ENCODE measurements at regions not wholly inside any gene's neighbourhood (a gene's known extent, or its start where the extent isn't known, plus 50 kb on each side); places are given as distances from the start of the nearest gene placed in this dataset.
A peak's percentile ranks its signal among the peaks of the same experiment; 100 is the strongest.

DNA sequence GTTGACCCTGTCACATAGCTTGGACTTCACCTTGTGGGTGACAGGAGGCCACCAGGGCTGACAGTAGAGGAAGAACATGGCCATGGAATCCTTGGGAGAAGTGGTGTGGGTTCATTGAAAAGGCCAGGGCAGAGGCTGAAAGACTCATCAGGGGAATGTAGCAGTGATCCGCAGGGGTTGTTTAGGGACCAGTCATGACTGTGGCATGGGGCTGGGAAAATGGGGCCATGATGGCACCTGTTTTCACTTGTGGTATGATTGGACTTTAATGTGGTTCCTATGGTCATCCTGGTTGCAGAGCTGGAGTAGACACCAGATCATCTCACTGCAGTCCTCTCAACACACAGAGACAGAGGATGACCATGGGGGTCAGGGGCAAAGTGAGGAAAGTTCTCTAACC lies 66.7 kb upstream of the MYEOV start:
- Mint-ChIP-seq H3K36me3 (peaks cover 0 to 28% (median 11%) of the 10 kb centered on the region in 3 donors), H3K27me3 (peaks cover 8 to 33% (median 21%) of the 10 kb centered on the region in 5 donors), H3K27ac (no peak overlapping the region), H3K4me3 (no peak overlapping the region), H3K4me1 (no peaks in the 10 kb centered on the region), H3K9me3 (peaks cover 5 to 36% (median 16%) of the 10 kb centered on the region in 9 donors)
- DNase-seq = peak in 1 of 10 donors; percentile 11
- POLR2A ChIA-PET = no interaction called here
- no peak for ATAC-seq

GRCh38 chr11:69229511-69229910 lies 64.4 kb upstream of the MYEOV start:
- Mint-ChIP-seq H3K27me3 (peaks cover 8 to 33% (median 22%) of the 10 kb centered on the region in 5 donors), H3K4me3 (no peak overlapping the region), H3K4me1 (no peaks in the 10 kb centered on the region), H3K36me3 (peaks cover 0 to 28% (median 11%) of the 10 kb centered on the region in 3 donors), H3K27ac (no peak overlapping the region), H3K9me3 (peaks cover 5 to 36% (median 16%) of the 10 kb centered on the region in 9 donors)
- DNase-seq (peak in 1 of 10 donors; percentile 11), ATAC-seq (no peak)
- POLR2A ChIA-PET = no interaction called here

DNA sequence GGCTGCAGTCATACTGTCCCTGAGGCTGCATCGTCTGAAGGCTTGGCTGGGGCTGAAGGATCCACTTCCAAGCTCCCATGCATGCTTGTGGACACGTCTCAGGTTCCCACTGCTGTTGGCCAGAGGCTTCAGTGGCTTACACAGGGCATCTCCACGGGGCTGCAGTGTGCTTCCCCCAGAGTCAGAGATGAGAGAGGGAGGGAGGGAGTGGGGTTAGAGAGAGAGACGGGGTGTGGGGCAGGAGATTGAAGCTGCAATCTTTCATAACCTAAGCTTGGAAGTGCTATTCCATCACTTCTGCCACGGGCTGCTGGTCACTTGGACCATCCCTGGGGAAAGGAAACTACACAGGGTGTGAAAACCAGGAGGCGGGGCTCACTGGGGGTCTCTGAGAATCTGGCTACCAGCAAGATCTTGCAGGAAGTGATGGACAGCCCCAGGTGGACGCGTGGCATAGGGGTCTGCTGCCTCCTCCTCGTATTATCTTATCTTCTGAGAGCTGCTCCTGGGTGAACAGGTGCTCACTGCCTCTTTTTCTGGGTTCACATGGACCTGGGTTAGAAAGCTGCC lies 63.0 kb upstream of the MYEOV start:
- DNase-seq = peak in 1 of 10 donors; percentile 7
- Mint-ChIP-seq H3K27ac (no peak overlapping the region), H3K27me3 (peaks cover 8 to 31% (median 21%) of the 10 kb centered on the region in 5 donors), H3K9me3 (peaks cover 5 to 22% (median 14%) of the 10 kb centered on the region in 9 donors), H3K36me3 (peaks cover 0 to 16% (median 8%) of the 10 kb centered on the region in 3 donors), H3K4me3 (no peak overlapping the region), H3K4me1 (no peaks in the 10 kb centered on the region)
- no peak for ATAC-seq
- POLR2A ChIA-PET = no interaction called here

- Mint-ChIP-seq H3K27ac (no peak overlapping the region), H3K4me3 (no peak overlapping the region), H3K27me3 (peaks cover 3 to 25% (median 17%) of the 10 kb centered on the region in 5 donors), H3K9me3 (peaks cover 0 to 16% (median 9%) of the 10 kb centered on the region in 9 donors), H3K4me1 (no peaks in the 10 kb centered on the region), H3K36me3 (peaks cover 0 to 10% (median 4%) of the 10 kb centered on the region in 3 donors)
- POLR2A ChIA-PET = no interaction called here
- ATAC-seq = no peak
- DNase-seq = no peak
These were observed 62.4 kb upstream of the MYEOV start for GRCh38 chr11:69231466-69232018.

DNA sequence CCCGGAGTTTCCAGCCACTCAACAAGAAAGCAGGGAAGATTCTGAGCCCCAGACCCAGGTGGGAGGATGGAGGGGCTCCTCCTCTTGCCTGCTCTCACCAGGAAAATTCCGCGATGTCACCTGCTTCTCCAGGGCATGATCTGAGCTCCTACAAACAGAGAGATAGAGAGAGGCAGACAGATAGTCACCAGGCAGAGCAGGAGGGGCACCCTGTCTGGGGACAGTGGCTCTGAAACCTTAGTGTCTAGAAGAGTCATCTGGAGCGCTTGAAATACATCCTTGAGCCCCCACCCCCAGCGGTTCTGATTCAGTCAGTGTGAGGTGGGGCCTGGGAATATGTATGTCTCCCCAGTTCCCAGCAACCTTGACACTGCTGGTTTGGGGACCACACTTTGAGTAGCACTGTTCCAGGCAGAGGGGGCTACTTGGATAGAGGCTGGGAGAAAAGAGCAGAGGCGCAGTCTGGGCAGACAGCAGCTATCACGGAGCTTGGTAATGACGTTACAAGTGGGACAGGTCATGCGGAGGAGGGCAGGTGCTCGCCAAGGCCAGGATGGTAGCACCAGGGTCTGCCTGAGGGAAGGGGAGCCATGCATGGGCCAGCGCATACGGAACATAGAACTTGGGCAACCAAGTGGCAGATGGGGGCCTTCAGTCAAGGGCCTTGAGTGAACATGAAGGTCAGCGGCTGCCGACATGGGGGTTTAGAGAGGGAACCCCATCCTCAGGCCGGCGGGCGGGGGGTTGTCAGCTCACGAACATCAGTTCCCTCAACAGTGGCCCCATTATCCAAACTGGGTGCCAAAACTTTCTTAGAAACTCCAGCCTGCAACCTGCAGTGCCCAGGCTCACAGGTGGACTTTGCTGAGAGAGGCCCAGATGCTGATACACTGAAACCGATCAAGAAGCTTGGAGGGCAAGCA lies 60.9 kb upstream of the MYEOV start:
- ATAC-seq (no peak), DNase-seq (peak in 1 of 10 donors; percentile 16)
- H3K27me3 Mint-ChIP-seq = peaks cover 0 to 14% (median 7%) of the 10 kb centered on the region in 5 donors
- peak overlapping the region in 1 of 10 donors; percentile 0 for H3K27ac Mint-ChIP-seq
- no peak overlapping the region for H3K4me3 Mint-ChIP-seq
- peaks cover 0 to 4% (median 0%) of the 10 kb centered on the region in 3 donors for H3K36me3 Mint-ChIP-seq
- POLR2A ChIA-PET = no interaction called here
- no peaks in the 10 kb centered on the region for H3K4me1 Mint-ChIP-seq
- H3K9me3 Mint-ChIP-seq = peaks cover 0 to 3% (median 0%) of the 10 kb centered on the region in 9 donors

DNA sequence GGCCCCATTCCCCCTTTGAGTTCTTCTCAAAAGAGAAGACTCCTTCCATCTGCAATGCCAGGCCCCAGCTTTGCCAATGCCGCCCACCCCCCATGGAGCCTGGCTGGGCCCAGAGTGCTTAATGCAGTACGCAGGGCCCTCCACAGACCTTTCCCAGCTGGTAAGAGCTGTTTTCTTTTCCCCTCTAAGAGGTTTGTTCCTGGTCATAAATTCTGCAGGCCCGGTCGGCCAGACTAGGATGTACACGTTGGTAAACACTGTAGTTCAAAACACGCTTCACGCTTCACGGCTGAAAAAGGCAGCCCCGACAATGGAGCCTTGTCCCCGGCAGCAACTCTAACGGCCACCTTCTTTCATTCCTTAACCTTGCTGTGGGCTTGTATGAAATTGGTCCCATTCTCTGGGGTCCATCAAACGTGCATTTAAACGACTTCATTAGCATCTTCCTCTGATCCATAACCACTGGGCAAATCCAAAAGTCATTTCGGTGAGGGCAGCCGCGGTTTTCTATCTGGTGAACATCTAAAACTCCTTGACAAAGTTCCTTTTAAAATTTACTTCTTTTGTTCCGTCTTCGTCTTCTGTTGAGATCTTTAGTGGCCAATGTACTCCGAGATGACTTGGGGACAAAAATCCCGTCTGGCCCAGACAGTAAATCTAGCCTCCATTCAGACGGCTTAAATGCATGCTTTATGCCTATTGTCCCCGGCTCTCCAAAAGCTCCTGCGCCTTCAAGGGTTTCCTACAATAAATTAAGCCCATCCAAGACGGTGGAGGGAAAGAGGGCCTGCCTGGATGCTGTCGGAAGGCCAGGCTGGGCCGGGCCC lies 60.0 kb upstream of the MYEOV start:
- peaks cover 0 to 1% (median 0%) of the 10 kb centered on the region in 3 donors for H3K36me3 Mint-ChIP-seq
- no peak overlapping the region for H3K27ac Mint-ChIP-seq
- no peaks in the 10 kb centered on the region for H3K4me1 Mint-ChIP-seq
- no peak overlapping the region for H3K4me3 Mint-ChIP-seq
- DNase-seq = peak in 1 of 10 donors; percentile 3
- no peak for ATAC-seq
- peaks cover 0 to 14% (median 7%) of the 10 kb centered on the region in 5 donors for H3K27me3 Mint-ChIP-seq
- POLR2A ChIA-PET = no interaction called here
- H3K9me3 Mint-ChIP-seq = peaks cover 0 to 2% (median 0%) of the 10 kb centered on the region in 9 donors

DNA sequence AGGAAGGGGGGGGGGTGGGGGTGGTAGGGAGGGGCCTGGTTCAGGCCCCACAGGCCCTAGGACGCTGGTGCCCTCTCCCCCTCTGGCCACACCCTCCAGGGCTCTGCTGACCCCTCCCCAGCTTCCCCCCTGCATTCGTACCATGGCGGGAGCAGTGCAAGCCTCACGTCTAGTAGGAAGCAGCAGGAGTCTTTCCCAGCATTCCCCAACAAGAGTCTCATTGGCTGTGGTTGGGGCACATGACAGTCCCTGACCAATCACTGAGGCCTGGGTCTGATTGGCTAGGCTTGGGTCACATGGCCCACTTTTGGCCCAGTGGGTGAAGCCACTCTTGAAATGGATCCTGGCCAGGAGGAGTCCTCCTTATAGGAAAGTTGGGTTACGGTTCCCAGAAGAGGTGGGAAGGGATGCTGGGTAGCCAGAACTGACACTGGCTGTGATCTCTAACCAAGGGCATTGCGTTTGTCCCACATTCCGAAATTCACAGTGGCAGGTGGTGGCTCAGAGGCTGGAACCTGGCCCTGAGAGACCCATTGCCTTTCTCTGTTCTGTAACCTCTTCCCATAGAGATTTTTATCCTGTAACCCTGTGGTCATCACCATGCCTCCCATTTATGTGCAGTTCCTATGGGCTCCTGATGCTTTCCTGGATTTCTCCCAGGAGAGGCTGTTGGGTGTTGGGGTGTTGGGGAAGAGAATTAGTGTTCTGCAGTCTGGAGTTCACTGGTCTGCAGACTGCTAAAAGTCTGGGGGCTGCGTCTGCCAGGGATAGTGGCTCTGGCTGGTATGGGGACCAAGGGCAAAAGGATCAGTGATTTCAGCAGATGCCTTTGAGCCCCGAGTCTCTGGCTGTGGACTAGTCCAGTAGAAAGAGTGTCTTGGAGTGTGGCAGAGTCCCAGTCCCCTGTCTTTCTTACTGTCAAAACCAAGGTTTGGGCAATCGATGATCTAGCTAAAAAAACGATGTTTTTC lies 58.9 kb upstream of the MYEOV start:
- no peak overlapping the region for H3K27ac Mint-ChIP-seq
- no peaks in the 10 kb centered on the region for H3K4me1 Mint-ChIP-seq
- H3K9me3 Mint-ChIP-seq = no peaks in the 10 kb centered on the region
- POLR2A ChIA-PET = no interaction called here
- ATAC-seq (no peak), DNase-seq (peak in 1 of 10 donors; percentile 12)
- H3K4me3 Mint-ChIP-seq = no peak overlapping the region
- peaks cover 0 to 14% (median 7%) of the 10 kb centered on the region in 5 donors for H3K27me3 Mint-ChIP-seq
- no peaks in the 10 kb centered on the region for H3K36me3 Mint-ChIP-seq

DNA sequence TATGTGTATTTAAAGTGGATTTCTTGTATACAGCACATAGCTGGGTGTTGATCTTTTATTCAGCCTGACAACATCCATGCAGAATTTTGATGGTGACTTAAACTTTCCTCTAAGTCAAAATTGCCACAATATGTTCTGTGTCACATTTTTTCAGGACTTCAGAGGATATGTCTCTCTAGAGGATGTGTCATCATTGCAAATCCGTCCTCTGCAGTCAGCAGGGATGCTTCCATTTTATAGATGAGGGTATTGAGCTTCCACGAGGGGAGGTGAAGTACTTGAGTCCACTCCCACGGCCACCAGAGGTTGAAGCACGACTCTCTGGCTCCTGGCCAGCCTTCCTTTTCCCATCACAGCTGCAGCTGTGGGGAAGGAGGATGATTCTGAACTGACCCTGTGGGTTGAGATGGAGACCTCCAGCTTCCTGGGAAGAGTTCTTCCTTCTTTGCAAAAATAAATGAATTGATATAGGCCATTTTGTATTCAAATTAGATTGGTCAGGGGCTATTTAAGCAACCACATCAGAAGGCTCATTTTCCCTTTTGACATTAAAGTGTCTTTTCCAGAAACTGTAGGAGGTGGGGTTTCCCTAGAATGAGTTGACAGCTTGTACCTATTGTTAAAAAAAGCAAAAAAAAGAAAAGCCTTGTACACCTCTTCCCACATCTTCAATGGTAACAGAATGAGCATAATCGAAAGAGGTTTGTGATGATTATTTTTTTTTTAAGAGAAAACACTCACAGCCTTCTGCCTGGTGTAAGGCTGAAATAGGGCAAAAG lies 55.2 kb upstream of the MYEOV start:
- Mint-ChIP-seq H3K4me3 (no peak overlapping the region), H3K27ac (no peak overlapping the region), H3K27me3 (peaks cover 0 to 6% (median 2%) of the 10 kb centered on the region in 5 donors), H3K4me1 (peaks cover 2 to 18% (median 16%) of the 10 kb centered on the region in 4 donors), H3K9me3 (peaks cover 0 to 2% (median 0%) of the 10 kb centered on the region in 9 donors), H3K36me3 (no peaks in the 10 kb centered on the region)
- ATAC-seq (no peak), DNase-seq (no peak)
- POLR2A ChIA-PET = no interaction called here

DNA sequence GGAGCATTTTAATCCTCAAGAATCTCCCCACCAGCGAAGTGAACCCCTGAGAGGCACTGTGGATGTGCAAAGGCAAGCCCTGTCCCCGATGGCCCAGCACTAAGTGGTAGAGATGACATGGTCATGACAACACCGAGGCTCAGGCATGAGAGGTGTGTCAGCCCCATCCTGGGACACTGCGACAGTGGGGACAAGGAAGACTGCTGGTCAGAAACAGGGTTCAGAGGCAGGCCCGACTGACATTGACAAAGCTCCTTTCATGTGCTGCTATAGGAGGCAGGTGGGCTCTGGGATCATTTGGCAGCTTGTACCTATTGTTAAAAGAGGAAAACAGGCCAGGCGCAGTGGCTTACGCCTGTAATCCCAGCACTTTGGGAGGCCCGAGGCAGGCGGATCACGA lies 54.3 kb upstream of the MYEOV start:
- Mint-ChIP-seq H3K4me1 (peaks cover 2 to 18% (median 16%) of the 10 kb centered on the region in 4 donors), H3K27me3 (peaks cover 0 to 6% (median 0%) of the 10 kb centered on the region in 5 donors), H3K9me3 (peaks cover 0 to 2% (median 0%) of the 10 kb centered on the region in 9 donors), H3K4me3 (no peak overlapping the region), H3K27ac (no peak overlapping the region), H3K36me3 (no peaks in the 10 kb centered on the region)
- POLR2A ChIA-PET = no interaction called here
- DNase-seq (peak in 1 of 10 donors; percentile 5), ATAC-seq (no peak)

DNA sequence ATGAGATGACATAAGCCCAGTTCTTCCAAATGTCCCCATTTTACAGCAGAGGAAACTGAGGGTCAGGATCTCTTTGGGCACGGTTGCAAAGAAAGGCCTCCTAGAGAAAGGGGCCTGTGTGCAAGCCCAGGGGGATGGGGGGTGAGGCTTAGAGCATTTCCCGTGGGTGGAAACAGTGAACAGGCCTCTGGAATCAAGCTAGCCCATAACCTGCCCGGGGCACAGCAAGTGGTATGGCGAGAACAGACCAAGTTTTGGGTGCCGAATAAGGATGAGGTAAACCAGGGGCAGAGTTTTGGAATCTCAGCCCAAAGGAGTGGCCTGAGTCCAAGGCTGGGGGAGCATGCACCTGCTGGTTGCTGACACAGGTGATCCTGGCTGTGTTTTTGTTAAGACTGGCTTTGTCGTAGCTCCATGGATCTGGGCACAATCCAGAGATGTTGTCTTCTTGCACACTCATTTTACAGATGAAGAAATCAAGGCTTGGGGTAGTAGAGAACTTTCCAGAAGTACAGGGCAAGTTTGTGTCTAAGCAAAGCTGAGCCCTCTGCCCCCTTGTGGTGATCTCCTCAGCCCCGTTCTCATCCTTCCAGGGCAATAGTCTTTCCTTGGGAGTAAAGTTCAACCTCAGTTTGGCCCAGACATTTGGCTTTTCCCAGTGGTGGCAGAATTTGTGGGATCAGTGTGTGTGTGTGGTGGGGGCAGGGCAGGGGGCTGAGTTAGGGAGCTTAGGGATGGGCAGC lies 53.5 kb upstream of the MYEOV start:
- peaks cover 0 to 6% (median 0%) of the 10 kb centered on the region in 5 donors for H3K27me3 Mint-ChIP-seq
- peak overlapping the region in 3 of 10 donors; percentile 27 to 78 (median 33) for H3K27ac Mint-ChIP-seq
- H3K4me1 Mint-ChIP-seq = peaks cover 3 to 18% (median 16%) of the 10 kb centered on the region in 4 donors
- no peaks in the 10 kb centered on the region for H3K36me3 Mint-ChIP-seq
- DNase-seq (peak in 1 of 10 donors; percentile 7), ATAC-seq (no peak)
- POLR2A ChIA-PET = no interaction called here
- no peak overlapping the region for H3K4me3 Mint-ChIP-seq
- peaks cover 0 to 3% (median 0%) of the 10 kb centered on the region in 9 donors for H3K9me3 Mint-ChIP-seq

All from naive thymus-derived CD8-positive, alpha-beta T cell (primary cell).